Keratinocyte (primary cell): ENCODE measurements at regions not wholly inside any gene's neighbourhood (a gene's known extent, or its start where the extent isn't known, plus 50 kb on each side); places are given as distances from the start of the nearest gene placed in this dataset.

ENCODE experiments used
- DNase-seq: peaks from one replicate; pipeline ENCODE4 v3.0.0-alpha.2; 2011; ENCODE audit warnings: low read depth, missing footprints, low spot score
- FAIRE-seq: peaks from 2 replicates; lab custom pipeline; 2011; peaks lifted over from hg19 to GRCh38; lab: Jason Lieb, UNC
- H2AFZ ChIP-seq: 2 replicates; pipeline ENCODE4 v1.6.0; 2012; ENCODE audit warnings: low read length, control low read depth, inconsistent platforms; ENCODE audit not compliant: control insufficient read depth
- H3K27ac ChIP-seq: 2 replicates; pipeline ENCODE4 v1.5.1; 2011; ENCODE audit warnings: low read length; ENCODE audit not compliant: control insufficient read depth, insufficient read depth
- H3K27me3 ChIP-seq: 3 replicates; pipeline ENCODE4 v1.6.0; 2011; ENCODE audit warnings: low read length; ENCODE audit not compliant: control insufficient read depth, insufficient read depth; ENCODE audit errors: extremely low read depth
- H3K36me3 ChIP-seq, 2 experiments: 2 replicates in 1 of 2; 3 replicates in 1 of 2; pipeline ENCODE4 v1.5.1; 2011; ENCODE audit warnings: low read length in 2 of 2, mild to moderate bottlenecking in 1 of 2; ENCODE audit not compliant: control insufficient read depth in 2 of 2, insufficient read depth in 2 of 2; ENCODE audit errors: extremely low read depth in 1 of 2
- H3K4me1 ChIP-seq: 3 replicates; pipeline ENCODE4 v1.5.1; 2011; ENCODE audit warnings: low read length; ENCODE audit not compliant: control insufficient read depth, insufficient read depth; ENCODE audit errors: extremely low read depth
- H3K4me2 ChIP-seq: 3 replicates; pipeline ENCODE4 v1.6.0; 2011; ENCODE audit warnings: low read depth, low read length; ENCODE audit not compliant: control insufficient read depth, insufficient read depth; ENCODE audit errors: extremely low read depth
- H3K4me3 ChIP-seq, 3 experiments: fragments of 200-600 bp in 1 of 3; sonication (generic) in 1 of 3; 2 replicates in 2 of 3; 3 replicates in 1 of 3; pipeline ENCODE4 v1.5.1; 2011 to 2016; ENCODE audit warnings: low read length in 3 of 3, mild to moderate bottlenecking in 3 of 3, control low read depth in 2 of 3, inconsistent platforms in 1 of 3, low read depth in 1 of 3, mixed read lengths in 1 of 3, mixed run types in 1 of 3, moderate library complexity in 1 of 3; ENCODE audit not compliant: control insufficient read depth in 2 of 3, insufficient read depth in 2 of 3; ENCODE audit errors: extremely low read depth in 1 of 3
- H3K79me2 ChIP-seq: 2 replicates; pipeline ENCODE4 v1.6.0; 2012; ENCODE audit warnings: low read length; ENCODE audit not compliant: control insufficient read depth, insufficient read depth
- H3K9ac ChIP-seq: 3 replicates; pipeline ENCODE4 v1.6.0; 2011; ENCODE audit warnings: low read length; ENCODE audit not compliant: control insufficient read depth, insufficient read depth; ENCODE audit errors: extremely low read depth
- H3K9me1 ChIP-seq: 3 replicates; pipeline ENCODE4 v1.6.0; 2011; ENCODE audit warnings: low read length; ENCODE audit not compliant: control insufficient read depth, insufficient read depth; ENCODE audit errors: extremely low read depth
- H3K9me3 ChIP-seq: 2 replicates; pipeline ENCODE4 v1.5.1; 2012; ENCODE audit warnings: low read depth, low read length; ENCODE audit not compliant: control insufficient read depth
- H4K20me1 ChIP-seq: 3 replicates; pipeline ENCODE4 v1.6.0; 2011; ENCODE audit warnings: low read length; ENCODE audit not compliant: control insufficient read depth, insufficient read depth; ENCODE audit errors: extremely low read depth
- EZH2 ChIP-seq: IDR thresholded peaks from one replicate; pipeline ENCODE4 v1.6.1; 2012; ENCODE audit warnings: inconsistent platforms, mild to moderate bottlenecking, low read length, moderate library complexity
- dilution Hi-C: fragments of 300-500 bp; cut with MboI; formaldehyde crosslinking; loops from one replicate; pipeline ENCODE4 v1.7.0; 2020; ENCODE audit warnings: low sequenced_read_pairs; ENCODE audit not compliant: extremely low pct_ligation_motif_present
- TF ChIP-seq, protein P1 (sequence below), 3 experiments: IDR thresholded peaks in 1 of 3; conservative IDR thresholded peaks in 1 of 3; optimal IDR thresholded peaks in 1 of 3; 2 replicates in 2 of 3; 3 replicates in 1 of 3; pipeline versions ENCODE3 to v1.5.1; 2011; ENCODE audit warnings: low read length in 3 of 3, mild to moderate bottlenecking in 3 of 3, moderate library complexity in 2 of 3, control low read depth in 1 of 3, inconsistent platforms in 1 of 3; ENCODE audit not compliant: insufficient read depth in 2 of 3; ENCODE audit errors: extremely low read depth in 1 of 3

DNA sequence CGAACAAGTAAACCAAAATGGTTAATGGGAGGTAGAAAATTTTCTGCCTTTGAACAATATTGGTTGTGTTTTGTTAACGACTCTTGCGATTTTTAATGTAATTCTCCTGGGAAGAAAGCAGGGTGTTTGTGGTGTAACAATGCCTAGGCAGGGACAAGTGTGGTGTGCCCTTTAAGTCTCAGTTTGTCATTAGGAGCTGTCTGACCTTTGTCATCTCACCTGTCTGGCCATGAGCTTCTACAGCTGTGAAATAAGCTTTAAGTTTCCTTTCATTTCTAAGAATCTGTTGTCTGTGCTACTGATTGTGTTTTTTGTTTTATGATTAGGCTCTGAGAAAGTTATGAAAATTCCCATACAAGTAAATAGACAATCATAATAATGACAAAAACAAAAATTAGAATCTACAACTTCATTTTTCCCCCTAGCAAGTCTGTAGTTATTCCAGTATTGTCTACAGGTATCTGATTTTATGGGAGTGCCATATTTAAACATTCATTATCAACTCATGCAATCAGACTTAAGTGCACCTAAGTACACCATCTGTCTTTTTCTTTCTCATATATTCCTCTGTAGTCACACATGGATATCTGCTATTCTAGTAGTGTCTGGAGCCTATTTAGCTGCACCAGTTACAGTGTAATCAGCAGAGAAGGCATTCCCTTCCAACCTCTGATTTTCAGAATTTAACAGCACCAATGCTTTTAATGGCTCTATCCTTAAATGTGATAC, 203.5 kb downstream of the PPARGC1A start:
- H3K27ac ChIP-seq: no peak overlapping the region
- H3K4me3 ChIP-seq: no peak overlapping the region
- FAIRE-seq (no peak), DNase-seq (no peak)
- H3K36me3 ChIP-seq: no peaks in the 10 kb centered on the region
- no peaks in the 10 kb centered on the region for H3K27me3 ChIP-seq
- TF ChIP-seq, protein P1, sequence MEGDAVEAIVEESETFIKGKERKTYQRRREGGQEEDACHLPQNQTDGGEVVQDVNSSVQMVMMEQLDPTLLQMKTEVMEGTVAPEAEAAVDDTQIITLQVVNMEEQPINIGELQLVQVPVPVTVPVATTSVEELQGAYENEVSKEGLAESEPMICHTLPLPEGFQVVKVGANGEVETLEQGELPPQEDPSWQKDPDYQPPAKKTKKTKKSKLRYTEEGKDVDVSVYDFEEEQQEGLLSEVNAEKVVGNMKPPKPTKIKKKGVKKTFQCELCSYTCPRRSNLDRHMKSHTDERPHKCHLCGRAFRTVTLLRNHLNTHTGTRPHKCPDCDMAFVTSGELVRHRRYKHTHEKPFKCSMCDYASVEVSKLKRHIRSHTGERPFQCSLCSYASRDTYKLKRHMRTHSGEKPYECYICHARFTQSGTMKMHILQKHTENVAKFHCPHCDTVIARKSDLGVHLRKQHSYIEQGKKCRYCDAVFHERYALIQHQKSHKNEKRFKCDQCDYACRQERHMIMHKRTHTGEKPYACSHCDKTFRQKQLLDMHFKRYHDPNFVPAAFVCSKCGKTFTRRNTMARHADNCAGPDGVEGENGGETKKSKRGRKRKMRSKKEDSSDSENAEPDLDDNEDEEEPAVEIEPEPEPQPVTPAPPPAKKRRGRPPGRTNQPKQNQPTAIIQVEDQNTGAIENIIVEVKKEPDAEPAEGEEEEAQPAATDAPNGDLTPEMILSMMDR (optimal IDR thresholded peaks at IDR 0.05 in 1 of 3, IDR thresholded peaks at IDR 0.05 in 1 of 3, conservative IDR thresholded peaks at IDR 0.05 in 1 of 3; ENCODE audit: extremely low read depth in 1 of 3, insufficient read depth in 2 of 3, low read length in 3 of 3): no peak
- TF ChIP-seq EZH2: no peak
- H3K9me3 ChIP-seq: peaks cover 2% of the 10 kb centered on the region
- no peaks in the 10 kb centered on the region for H3K79me2 ChIP-seq
- H3K9ac ChIP-seq: no peak overlapping the region
- H3K4me2 ChIP-seq: no peak overlapping the region
- H3K4me1 ChIP-seq: no peaks in the 10 kb centered on the region
- H4K20me1 ChIP-seq: no peaks in the 10 kb centered on the region
- H2AFZ ChIP-seq: no peak overlapping the region
- dilution Hi-C loops: no loop called here
- no peaks in the 10 kb centered on the region for H3K9me1 ChIP-seq

DNA sequence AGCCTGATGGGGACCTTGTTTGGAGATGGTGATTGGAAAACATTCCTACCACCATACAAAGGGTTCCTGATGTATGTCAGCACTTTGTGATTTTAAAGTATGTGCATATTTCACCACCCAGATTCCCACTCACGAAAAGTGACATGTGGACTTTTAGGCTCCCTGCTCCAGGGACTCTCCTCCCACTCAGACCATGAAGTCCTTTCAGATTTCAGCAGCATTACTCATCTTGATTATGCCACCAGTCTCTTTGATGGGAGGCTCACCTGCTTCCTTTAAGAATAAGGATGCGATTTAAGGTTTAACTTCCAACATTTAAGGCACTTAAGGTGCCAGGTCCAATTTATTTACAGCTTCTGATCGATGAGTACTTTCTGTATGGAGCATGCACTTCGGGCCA, 204.4 kb downstream of the PPARGC1A start:
- H3K36me3 ChIP-seq: no peaks in the 10 kb centered on the region
- H3K4me3 ChIP-seq: no peak overlapping the region
- no peaks in the 10 kb centered on the region for H3K9me1 ChIP-seq
- H3K27ac ChIP-seq: no peak overlapping the region
- peaks cover 2% of the 10 kb centered on the region for H3K9me3 ChIP-seq
- no peak overlapping the region for H2AFZ ChIP-seq
- no peak overlapping the region for H3K9ac ChIP-seq
- no peaks in the 10 kb centered on the region for H4K20me1 ChIP-seq
- no peaks in the 10 kb centered on the region for H3K4me1 ChIP-seq
- dilution Hi-C loops: no loop called here
- DNase-seq (no peak), FAIRE-seq (no peak)
- H3K79me2 ChIP-seq: no peaks in the 10 kb centered on the region
- TF ChIP-seq EZH2: no peak
- TF ChIP-seq, protein P1 (optimal IDR thresholded peaks at IDR 0.05 in 1 of 3, IDR thresholded peaks at IDR 0.05 in 1 of 3, conservative IDR thresholded peaks at IDR 0.05 in 1 of 3; ENCODE audit: extremely low read depth in 1 of 3, insufficient read depth in 2 of 3, low read length in 3 of 3): no peak
- no peak overlapping the region for H3K4me2 ChIP-seq
- H3K27me3 ChIP-seq: no peaks in the 10 kb centered on the region
